Naive thymus-derived CD4-positive, alpha-beta T cell (primary cell): ENCODE measurements at regions not wholly inside any gene's neighbourhood (a gene's known extent, or its start where the extent isn't known, plus 50 kb on each side); places are given as distances from the start of the nearest gene placed in this dataset.

Experiments used
- ATAC-seq: fragments of 150-1000 bp; cut with Tn5 transposase; 2 replicates; pipeline ENCODE4 v1.10.0; 2021; ENCODE audit warnings: mild to moderate bottlenecking, moderate library complexity
- CTCF ChIA-PET: fragments of 350-600 bp; sonication (Branson Sonifier 250); formaldehyde crosslinking; loops from one replicate; lab custom pipeline; 2021; ENCODE audit warnings: antibody characterized with exemption; lab: Charles Lee
- POLR2A ChIA-PET: fragments of 350-600 bp; sonication (Branson Sonifier 250); formaldehyde crosslinking; loops from one replicate; lab custom pipeline; 2021; ENCODE audit warnings: antibody characterized with exemption, inconsistent platforms; lab: Charles Lee
- DNase-seq, 9 donors: peaks; one replicate each; pipeline versions ENCODE4 v3.0.0 to v3.0.0-alpha.2; 2020 to 2022; ENCODE audit warnings: mixed read lengths in 1 of 9
- H3K27ac ChIP-seq: one replicate; pipeline ENCODE4 v1.7.0; 2013; ENCODE audit warnings: mild to moderate bottlenecking, low read depth, low read length, moderate library complexity
- H3K27me3 ChIP-seq, 2 donors: one replicate each; pipeline ENCODE4 v1.7.0; 2013; ENCODE audit warnings: low read length in 2 of 2, mild to moderate bottlenecking in 2 of 2, moderate library complexity in 2 of 2; ENCODE audit not compliant: control insufficient read depth in 2 of 2, insufficient read depth in 2 of 2
- H3K36me3 ChIP-seq, 3 experiments: 1 replicate in 2 of 3; 2 replicates in 1 of 3; pipeline ENCODE4 v1.7.0; 2013; ENCODE audit warnings: low read length in 3 of 3, mild to moderate bottlenecking in 3 of 3, moderate library complexity in 1 of 3; ENCODE audit not compliant: insufficient read depth in 3 of 3, control insufficient read depth in 2 of 3
- H3K4me1 ChIP-seq, 2 donors: one replicate each; pipeline ENCODE4 v1.7.0; 2013; ENCODE audit warnings: low read length in 2 of 2, mild to moderate bottlenecking in 2 of 2, moderate library complexity in 1 of 2; ENCODE audit not compliant: control insufficient read depth in 2 of 2, insufficient read depth in 2 of 2
- H3K4me3 ChIP-seq: 2 replicates; pipeline ENCODE4 v1.7.0; 2013; ENCODE audit warnings: mild to moderate bottlenecking, low read length
- H3K9me3 ChIP-seq, 3 experiments: 1 replicate in 2 of 3; 2 replicates in 1 of 3; pipeline ENCODE4 v1.7.0; 2013; ENCODE audit warnings: low read length in 3 of 3; ENCODE audit not compliant: control insufficient read depth in 2 of 3
- H3K27ac Mint-ChIP-seq, 9 donors: one replicate each; pipeline ENCODE4 v1.8.0; 2020 to 2022; ENCODE audit warnings: mixed read lengths in 9 of 9, mild to moderate bottlenecking in 8 of 9, moderate library complexity in 5 of 9, inconsistent platforms in 2 of 9
- H3K27me3 Mint-ChIP-seq, 5 donors: one replicate each; pipeline ENCODE4 v1.8.0; 2021 to 2022; ENCODE audit warnings: mixed read lengths in 5 of 5, mild to moderate bottlenecking in 1 of 5
- H3K36me3 Mint-ChIP-seq, 5 donors: one replicate each; pipeline ENCODE4 v1.8.0; 2020 to 2022; ENCODE audit warnings: mixed read lengths in 5 of 5, mild to moderate bottlenecking in 3 of 5, inconsistent platforms in 1 of 5
- H3K4me1 Mint-ChIP-seq, 7 donors: one replicate each; pipeline ENCODE4 v1.8.0; 2020 to 2022; ENCODE audit warnings: mixed read lengths in 7 of 7, mild to moderate bottlenecking in 3 of 7, inconsistent platforms in 1 of 7
- H3K4me3 Mint-ChIP-seq, 10 donors: one replicate each; pipeline ENCODE4 v1.8.0; 2020 to 2022; ENCODE audit warnings: mild to moderate bottlenecking in 10 of 10, mixed read lengths in 10 of 10, moderate library complexity in 6 of 10, inconsistent platforms in 2 of 10
- H3K9me3 Mint-ChIP-seq, 11 donors: one replicate each; pipeline ENCODE4 v1.8.0; 2020 to 2022; ENCODE audit warnings: mixed read lengths in 11 of 11, mild to moderate bottlenecking in 4 of 11, inconsistent platforms in 1 of 11, moderate library complexity in 1 of 11
- intact Hi-C, 2 donors: fragments of 100-400 bp; cut with micrococcal nuclease; formaldehyde crosslinking; loops; one replicate each; pipeline ENCODE4 v1.15.1; 2023

GRCh38 chr5:37906416-37906815 is 66.6 kb upstream of the GDNF start:
- Mint-ChIP-seq H3K4me3 (no peak overlapping the region), H3K27me3 (peaks cover 20 to 42% (median 29%) of the 10 kb centered on the region in 5 donors), H3K4me1 (no peaks in the 10 kb centered on the region), H3K27ac (no peak overlapping the region), H3K36me3 (peaks cover 0 to 4% (median 0%) of the 10 kb centered on the region in 5 donors), H3K9me3 (peaks cover 4 to 17% (median 8%) of the 10 kb centered on the region in 11 donors)
- Histone ChIP-seq H3K4me3 (no peak overlapping the region), H3K36me3 (no peaks in the 10 kb centered on the region), H3K9me3 (no peaks in the 10 kb centered on the region), H3K27me3 (no peaks in the 10 kb centered on the region), H3K27ac (no peak overlapping the region), H3K4me1 (no peaks in the 10 kb centered on the region)
- ATAC-seq (no peak), DNase-seq (no peak)
- ChIA-PET CTCF (no interaction called here), POLR2A (no interaction called here)
- intact Hi-C loops, result no loop called here

DNA sequence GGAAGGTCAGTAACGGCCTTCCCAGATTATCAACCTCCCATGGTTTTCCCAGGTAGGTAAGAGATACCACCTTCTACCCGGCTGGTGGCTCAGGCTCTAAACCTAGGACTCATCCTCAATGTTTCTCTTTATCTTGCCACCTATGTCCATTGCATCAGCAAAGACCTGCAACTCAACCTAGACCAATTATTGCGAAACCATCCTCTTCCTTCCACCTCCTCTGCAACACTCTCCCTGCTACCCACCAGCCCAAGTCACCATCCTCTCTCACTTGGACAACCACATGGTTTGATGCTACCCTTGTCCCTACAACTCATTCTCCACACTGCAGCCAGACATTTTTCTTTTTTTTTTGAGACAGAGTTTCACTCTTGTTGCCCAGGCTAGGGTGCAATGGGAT is 65.4 kb upstream of the GDNF start:
- Mint-ChIP-seq H3K9me3 (peaks cover 4 to 17% (median 8%) of the 10 kb centered on the region in 11 donors), H3K36me3 (peaks cover 0 to 4% (median 0%) of the 10 kb centered on the region in 5 donors), H3K27ac (no peak overlapping the region), H3K4me3 (no peak overlapping the region), H3K27me3 (peaks cover 10 to 31% (median 28%) of the 10 kb centered on the region in 5 donors), H3K4me1 (no peaks in the 10 kb centered on the region)
- intact Hi-C loops, result no loop called here
- H3K27ac ChIP-seq, result no peak overlapping the region
- ChIA-PET POLR2A (no interaction called here), CTCF (no interaction called here)
- H3K4me3 ChIP-seq, result no peak overlapping the region
- ATAC-seq (no peak), DNase-seq (no peak)
- no peaks in the 10 kb centered on the region for H3K27me3 ChIP-seq
- no peaks in the 10 kb centered on the region for H3K9me3 ChIP-seq
- H3K4me1 ChIP-seq, result no peaks in the 10 kb centered on the region
- H3K36me3 ChIP-seq, result no peaks in the 10 kb centered on the region

DNA sequence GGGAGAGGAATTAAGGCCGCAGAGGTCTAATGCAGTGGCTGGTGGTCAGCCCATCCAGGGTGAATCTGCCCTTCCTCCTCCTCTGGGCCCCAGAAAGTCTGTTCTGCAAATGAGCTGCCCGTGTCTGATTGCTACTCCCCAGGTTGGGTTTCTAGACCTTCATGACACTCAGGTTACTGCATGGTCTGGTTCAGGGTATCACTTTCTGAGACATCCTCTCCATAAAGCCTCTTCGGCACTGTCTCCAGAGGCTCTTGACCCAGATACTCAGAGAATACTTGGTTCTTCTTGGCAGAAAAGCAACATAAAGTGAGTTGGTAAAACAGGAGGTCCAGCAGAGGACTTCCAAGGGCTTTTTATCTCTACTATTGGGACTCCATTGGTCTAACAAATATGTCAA is 62.5 kb upstream of the GDNF start:
- CTCF ChIA-PET, result no interaction called here
- Mint-ChIP-seq H3K4me3 (no peak overlapping the region), H3K9me3 (peaks cover 4 to 17% (median 8%) of the 10 kb centered on the region in 11 donors), H3K27ac (no peak overlapping the region), H3K27me3 (peaks cover 0 to 35% (median 15%) of the 10 kb centered on the region in 5 donors), H3K4me1 (no peaks in the 10 kb centered on the region), H3K36me3 (peaks cover 0 to 4% (median 0%) of the 10 kb centered on the region in 5 donors)
- ATAC-seq (no peak), DNase-seq (no peak)
- POLR2A ChIA-PET, result no interaction called here
- H3K36me3 ChIP-seq, result no peaks in the 10 kb centered on the region
- intact Hi-C loops, result no loop called here
- no peaks in the 10 kb centered on the region for H3K4me1 ChIP-seq
- no peaks in the 10 kb centered on the region for H3K9me3 ChIP-seq
- H3K4me3 ChIP-seq, result no peak overlapping the region
- no peak overlapping the region for H3K27ac ChIP-seq
- no peaks in the 10 kb centered on the region for H3K27me3 ChIP-seq

DNA sequence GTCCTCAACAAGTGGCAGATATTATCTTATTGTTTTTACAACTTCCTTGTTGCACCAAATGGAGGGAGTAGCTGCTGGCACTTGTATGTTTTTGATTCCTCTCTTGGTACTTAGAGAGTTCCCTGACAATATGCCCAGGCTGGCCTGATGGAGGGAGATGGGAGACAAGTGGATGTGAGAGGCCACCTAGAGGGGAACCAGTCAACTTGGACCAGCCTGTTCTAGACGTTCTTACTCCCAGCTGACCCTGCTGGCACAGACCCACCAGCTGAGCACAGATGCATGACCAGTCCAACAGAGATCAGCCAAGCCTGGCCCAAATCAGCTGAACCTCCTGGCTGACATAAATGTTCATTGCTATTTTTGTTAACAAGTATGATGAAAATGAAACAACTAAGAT is 60.9 kb upstream of the GDNF start:
- DNase-seq (no peak), ATAC-seq (no peak)
- no peaks in the 10 kb centered on the region for H3K4me1 Mint-ChIP-seq
- intact Hi-C loops, result no loop called here
- Histone ChIP-seq H3K4me1 (no peaks in the 10 kb centered on the region), H3K27me3 (no peaks in the 10 kb centered on the region), H3K9me3 (no peaks in the 10 kb centered on the region), H3K36me3 (no peaks in the 10 kb centered on the region), H3K27ac (no peak overlapping the region), H3K4me3 (no peak overlapping the region)
- CTCF ChIA-PET, result no interaction called here
- H3K4me3 Mint-ChIP-seq, result no peak overlapping the region
- H3K9me3 Mint-ChIP-seq, result peaks cover 0 to 13% (median 4%) of the 10 kb centered on the region in 11 donors
- no peak overlapping the region for H3K27ac Mint-ChIP-seq
- H3K36me3 Mint-ChIP-seq, result peaks cover 0 to 4% (median 0%) of the 10 kb centered on the region in 5 donors
- peaks cover 2 to 28% (median 10%) of the 10 kb centered on the region in 5 donors for H3K27me3 Mint-ChIP-seq
- POLR2A ChIA-PET, result no interaction called here

DNA sequence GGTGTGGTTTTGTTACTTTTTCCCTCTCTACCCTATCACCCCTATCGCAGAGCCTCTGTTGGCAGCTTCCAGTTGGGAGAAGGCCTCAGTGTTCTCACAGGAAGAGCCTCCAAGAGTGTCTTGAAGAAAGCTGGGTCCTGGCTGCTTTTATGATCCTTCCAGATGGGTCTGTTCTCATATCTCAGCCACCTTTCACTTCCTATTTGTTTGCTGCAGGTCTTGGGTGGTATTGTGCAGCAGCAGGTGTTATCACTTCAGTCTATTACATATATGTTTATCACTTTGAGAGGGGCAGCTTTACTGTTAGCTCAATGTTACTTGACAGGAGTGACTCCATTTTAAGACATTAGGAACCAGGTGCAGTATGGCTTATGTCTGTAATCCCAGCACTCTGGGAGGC is 59.2 kb upstream of the GDNF start:
- ATAC-seq (no peak), DNase-seq (no peak)
- H3K4me3 Mint-ChIP-seq, result no peak overlapping the region
- H3K36me3 Mint-ChIP-seq, result peaks cover 0 to 4% (median 0%) of the 10 kb centered on the region in 5 donors
- Histone ChIP-seq H3K27ac (no peak overlapping the region), H3K27me3 (no peaks in the 10 kb centered on the region), H3K4me1 (no peaks in the 10 kb centered on the region), H3K9me3 (no peaks in the 10 kb centered on the region), H3K4me3 (no peak overlapping the region), H3K36me3 (no peaks in the 10 kb centered on the region)
- intact Hi-C loops, result no loop called here
- peaks cover 0 to 13% (median 2%) of the 10 kb centered on the region in 11 donors for H3K9me3 Mint-ChIP-seq
- peaks cover 2 to 28% (median 10%) of the 10 kb centered on the region in 5 donors for H3K27me3 Mint-ChIP-seq
- POLR2A ChIA-PET, result no interaction called here
- H3K27ac Mint-ChIP-seq, result no peak overlapping the region
- no peaks in the 10 kb centered on the region for H3K4me1 Mint-ChIP-seq
- CTCF ChIA-PET, result no interaction called here

- Histone ChIP-seq H3K4me1 (no peaks in the 10 kb centered on the region), H3K4me3 (no peak overlapping the region), H3K36me3 (no peaks in the 10 kb centered on the region), H3K27me3 (no peaks in the 10 kb centered on the region), H3K27ac (no peak overlapping the region), H3K9me3 (no peaks in the 10 kb centered on the region)
- Mint-ChIP-seq H3K36me3 (no peaks in the 10 kb centered on the region), H3K4me3 (no peak overlapping the region), H3K27me3 (peaks cover 2 to 21% (median 6%) of the 10 kb centered on the region in 5 donors), H3K27ac (no peak overlapping the region), H3K4me1 (no peaks in the 10 kb centered on the region), H3K9me3 (peaks cover 0 to 2% (median 0%) of the 10 kb centered on the region in 11 donors)
- intact Hi-C loops, result no loop called here
- ChIA-PET CTCF (no interaction called here), POLR2A (no interaction called here)
- ATAC-seq, result no peak
- DNase-seq, result no peak
Measured at GRCh38 chr5:37896159-37896558, 56.3 kb upstream of the GDNF start.

- H3K27ac ChIP-seq, result no peak overlapping the region
- H3K36me3 ChIP-seq, result no peaks in the 10 kb centered on the region
- H3K4me1 ChIP-seq, result no peaks in the 10 kb centered on the region
- intact Hi-C loops, result no loop called here
- H3K27ac Mint-ChIP-seq, result no peak overlapping the region
- ChIA-PET CTCF (no interaction called here), POLR2A (no interaction called here)
- DNase-seq, result no peak
- H3K27me3 ChIP-seq, result no peaks in the 10 kb centered on the region
- no peaks in the 10 kb centered on the region for H3K4me1 Mint-ChIP-seq
- H3K4me3 Mint-ChIP-seq, result no peak overlapping the region
- H3K9me3 Mint-ChIP-seq, result peaks cover 0 to 4% (median 0%) of the 10 kb centered on the region in 11 donors
- no peak overlapping the region for H3K4me3 ChIP-seq
- H3K27me3 Mint-ChIP-seq, result peaks cover 2 to 14% (median 12%) of the 10 kb centered on the region in 5 donors
- no peaks in the 10 kb centered on the region for H3K9me3 ChIP-seq
- ATAC-seq, result no peak
- no peaks in the 10 kb centered on the region for H3K36me3 Mint-ChIP-seq
Measured at GRCh38 chr5:37893434-37894134, 53.7 kb upstream of the GDNF start.
